Sigmoid colon (tissue), 6 donors: ENCODE measurements at regions not wholly inside any gene's neighbourhood (a gene's known extent, or its start where the extent isn't known, plus 50 kb on each side); places are given as distances from the start of the nearest gene placed in this dataset.

Source experiments
- DNase-seq: peaks from one replicate; pipeline ENCODE4 v3.0.0-alpha.2; 2019
- H3K27ac ChIP-seq, 4 donors: fragments of 200-600 bp; sonication (generic); one replicate each; pipeline ENCODE4 v1.5.1; 2016 to 2019; ENCODE audit warnings: mild to moderate bottlenecking in 1 of 4
- H3K27me3 ChIP-seq, 3 donors: fragments of 200-600 bp; sonication (generic); one replicate each; pipeline ENCODE4 v1.5.1; 2019; ENCODE audit warnings: mild to moderate bottlenecking in 1 of 3
- H3K36me3 ChIP-seq, 4 donors: fragments of 200-600 bp; sonication (generic); one replicate each; pipeline ENCODE4 v1.5.1; 2016 to 2019
- H3K4me1 ChIP-seq, 4 donors: fragments of 200-600 bp; sonication (generic); one replicate each; pipeline ENCODE4 v1.5.1; 2017 to 2019
- H3K4me3 ChIP-seq, 4 donors: fragments of 200-600 bp; sonication (generic); one replicate each; pipeline ENCODE4 v1.5.1; 2017 to 2019; ENCODE audit warnings: mild to moderate bottlenecking in 2 of 4, moderate library complexity in 1 of 4
- H3K9me3 ChIP-seq, 4 donors: fragments of 200-600 bp in 3 of 4; sonication (generic) in 3 of 4; one replicate each; pipeline versions ENCODE4 v1.5.1 to v1.6.1; 2013 to 2019
- CTCF ChIP-seq, 4 experiments: fragments of 450-650 bp in 3 of 4; fragments of 200-600 bp in 1 of 4; IDR thresholded peaks; one replicate each; pipeline ENCODE4 v1.5.1; 2016 to 2019; ENCODE audit warnings: antibody characterized with exemption in 4 of 4, mild to moderate bottlenecking in 3 of 4, moderate library complexity in 2 of 4
- EP300 ChIP-seq, 4 donors: sonication (generic); formaldehyde crosslinking; IDR thresholded peaks; one replicate each; pipeline ENCODE4 v1.6.1; 2017; ENCODE audit warnings: antibody characterized with exemption in 4 of 4
- POLR2A ChIP-seq, 2 donors: fragments of 450-650 bp; IDR thresholded peaks; one replicate each; pipeline ENCODE4 v1.6.1; 2016; ENCODE audit warnings: antibody characterized with exemption in 2 of 2, mild to moderate bottlenecking in 2 of 2, moderate library complexity in 2 of 2
- POLR2AphosphoS5 ChIP-seq, 4 donors: sonication (generic); formaldehyde crosslinking; IDR thresholded peaks; one replicate each; pipeline ENCODE4 v1.6.1; 2017; ENCODE audit warnings: antibody characterized with exemption in 4 of 4
- WGBS, 2 donors: extraction: QIAGEN DNeasy Blood & Tissue Kit; methylation state at CpG; one replicate each; pipeline ENCODE4 v1.1.7; 2013; 5-methylcytosine and 5-hydroxymethylcytosine counted together
- intact Hi-C: fragments of 100-400 bp; cut with DNase I; formaldehyde crosslinking; loops from one replicate; pipeline ENCODE4 v1.15.1; 2023
- donor health status: healthy with polysubstance abuse.
- donor health status: healthy.

DNA sequence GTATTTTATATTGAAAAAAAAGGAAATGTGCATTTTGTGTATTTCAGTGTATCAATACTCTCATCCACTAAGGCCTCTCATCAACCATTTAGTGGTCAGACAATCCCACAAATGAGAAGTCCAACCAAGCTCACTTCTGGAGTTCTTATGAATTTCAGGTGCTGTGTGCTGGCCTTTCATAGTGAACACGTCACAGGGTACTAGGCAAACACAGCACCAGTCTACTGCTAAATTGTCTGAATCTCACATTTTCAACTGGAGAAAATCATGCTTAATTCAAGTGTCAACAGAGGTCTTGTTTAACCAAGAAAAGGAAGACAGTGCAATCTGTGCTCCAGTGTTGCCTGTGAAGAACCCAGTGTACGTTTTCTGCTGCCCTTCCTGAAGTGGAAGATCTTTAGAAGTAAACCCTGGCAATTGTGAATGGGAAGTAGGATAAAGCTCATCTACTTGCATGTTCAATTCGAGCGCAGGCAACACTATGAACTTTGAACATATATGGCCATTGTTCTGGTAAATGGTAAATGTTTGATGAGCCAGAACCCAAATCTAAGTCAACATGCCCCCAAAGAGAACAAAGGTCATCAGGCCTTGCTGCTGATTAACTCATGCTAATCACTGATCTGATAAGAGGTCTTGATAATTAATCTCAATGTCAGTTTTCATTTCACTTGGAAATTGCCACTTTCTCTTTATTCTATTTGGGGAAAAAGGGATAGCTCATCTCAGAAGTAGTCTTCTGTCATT, 439.2 kb upstream of the SOX9 start:
- Histone ChIP-seq H3K4me3 (no peak overlapping the region), H3K4me1 (no peaks in the 10 kb centered on the region), H3K36me3 (no peaks in the 10 kb centered on the region), H3K27ac (no peak overlapping the region), H3K9me3 (no peaks in the 10 kb centered on the region), H3K27me3 (no peaks in the 10 kb centered on the region)
- no peak for DNase-seq
- WGBS, 2 donors, result 14 to 64% methylated on average over 4 of the region's 4 CpGs
- intact Hi-C loops, result no loop called here
- TF ChIP-seq EP300 (IDR thresholded peaks at IDR 0.05) (no peak), CTCF (IDR thresholded peaks at IDR 0.05) (no peak), POLR2AphosphoS5 (IDR thresholded peaks at IDR 0.05) (no peak), POLR2A (IDR thresholded peaks at IDR 0.05) (no peak)

- no peaks in the 10 kb centered on the region for H3K4me1 ChIP-seq
- H3K27me3 ChIP-seq, result no peaks in the 10 kb centered on the region
- DNase-seq, result no peak
- TF ChIP-seq POLR2A (IDR thresholded peaks at IDR 0.05) (no peak), EP300 (IDR thresholded peaks at IDR 0.05) (no peak), CTCF (IDR thresholded peaks at IDR 0.05) (no peak), POLR2AphosphoS5 (IDR thresholded peaks at IDR 0.05) (no peak)
- H3K36me3 ChIP-seq, result no peaks in the 10 kb centered on the region
- no peak overlapping the region for H3K4me3 ChIP-seq
- whole genome bisulfite sequencing, 2 donors, result 36 to 62% methylated on average over 1 of the region's 1 CpG
- no peaks in the 10 kb centered on the region for H3K9me3 ChIP-seq
- H3K27ac ChIP-seq, result no peak overlapping the region
- intact Hi-C loops, result no loop called here
Measured at GRCh38 chr17:71682174-71682494, 438.7 kb upstream of the SOX9 start.

GRCh38 chr17:71689782-71690181, 431.0 kb upstream of the SOX9 start:
- DNase-seq, result no peak
- no peaks in the 10 kb centered on the region for H3K27me3 ChIP-seq
- H3K36me3 ChIP-seq, result no peaks in the 10 kb centered on the region
- H3K9me3 ChIP-seq, result no peaks in the 10 kb centered on the region
- no peaks in the 10 kb centered on the region for H3K4me1 ChIP-seq
- intact Hi-C loops, result no loop called here
- no peak overlapping the region for H3K4me3 ChIP-seq
- no peak overlapping the region for H3K27ac ChIP-seq
- WGBS, 2 donors, result 94 to 95% methylated on average over 3 of the region's 3 CpGs
- TF ChIP-seq POLR2A (IDR thresholded peaks at IDR 0.05), result no peak
- TF ChIP-seq POLR2AphosphoS5 (IDR thresholded peaks at IDR 0.05), result no peak
- no peak for TF ChIP-seq EP300 (IDR thresholded peaks at IDR 0.05)
- TF ChIP-seq CTCF (IDR thresholded peaks at IDR 0.05), result no peak

DNA sequence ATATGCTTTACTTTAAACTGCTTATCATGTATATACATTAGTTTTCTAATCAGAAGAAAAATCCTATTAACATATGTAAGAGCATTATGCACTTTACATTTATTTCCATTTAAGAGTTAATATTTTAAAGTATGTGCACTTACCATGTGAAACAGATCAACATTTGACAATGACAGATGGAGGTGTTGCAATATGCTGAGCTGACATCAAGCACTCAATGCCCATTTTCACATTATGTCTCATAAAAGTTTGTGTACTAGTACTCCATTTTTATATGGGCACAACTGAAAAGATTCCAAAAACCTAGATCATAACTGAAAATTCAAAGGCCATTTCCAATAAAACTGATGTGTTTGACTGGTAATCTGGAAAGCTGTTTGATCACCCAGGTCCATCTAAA, 420.9 kb upstream of the SOX9 start:
- Histone ChIP-seq H3K36me3 (no peaks in the 10 kb centered on the region), H3K9me3 (no peaks in the 10 kb centered on the region), H3K4me3 (no peak overlapping the region), H3K27me3 (no peaks in the 10 kb centered on the region), H3K4me1 (no peaks in the 10 kb centered on the region), H3K27ac (no peak overlapping the region)
- DNase-seq, result no peak
- intact Hi-C loops, result no loop called here
- TF ChIP-seq POLR2A (IDR thresholded peaks at IDR 0.05), result no peak
- no peak for TF ChIP-seq EP300 (IDR thresholded peaks at IDR 0.05)

GRCh38 chr17:71703701-71704100, 417.1 kb upstream of the SOX9 start:
- DNase-seq, result no peak
- intact Hi-C loops, result no loop called here
- Histone ChIP-seq H3K4me1 (no peaks in the 10 kb centered on the region), H3K9me3 (no peaks in the 10 kb centered on the region), H3K27ac (no peak overlapping the region), H3K27me3 (no peaks in the 10 kb centered on the region), H3K4me3 (no peak overlapping the region), H3K36me3 (no peaks in the 10 kb centered on the region)
- TF ChIP-seq POLR2AphosphoS5 (IDR thresholded peaks at IDR 0.05) (no peak), CTCF (IDR thresholded peaks at IDR 0.05) (no peak)
- WGBS, 2 donors, result 93 to 94% methylated on average over 2 of the region's 2 CpGs
